ENCODE measurements at regions not wholly inside any gene's neighbourhood (a gene's known extent, or its start where the extent isn't known, plus 50 kb on each side); places are given as distances from the start of the nearest gene placed in this dataset.

- no peak for TF ChIP-seq CTCF (IDR thresholded peaks at IDR 0.05)
- TF ChIP-seq POLR2A (IDR thresholded peaks at IDR 0.05) = no peak
Measured at GRCh38 chr6:168722397-168722796, 281.4 kb downstream of the SMOC2 start.
